ENCODE measurements at regions not wholly inside any gene's neighbourhood (a gene's known extent, or its start where the extent isn't known, plus 50 kb on each side); places are given as distances from the start of the nearest gene placed in this dataset.
A peak's percentile ranks its signal among the peaks of the same experiment; 100 is the strongest.

GRCh38 chr13:111893607-111894443, 173.1 kb upstream of the SOX1 start:
- DNase-seq (ENCODE audit: low spot score) = no peak

GRCh38 chr13:111895896-111896821, 170.8 kb upstream of the SOX1 start:
- no peak for DNase-seq (ENCODE audit: low spot score)

- DNase-seq (ENCODE audit: low spot score) = no peak
These were observed 169.6 kb upstream of the SOX1 start for GRCh38 chr13:111897178-111897845.

GRCh38 chr13:111897846-111898215, 169.1 kb upstream of the SOX1 start:
- DNase-seq (ENCODE audit: low spot score) = no peak

- DNase-seq (ENCODE audit: low spot score) = no peak
These were observed 167.8 kb upstream of the SOX1 start for GRCh38 chr13:111898956-111899713.

- no peak for DNase-seq (ENCODE audit: low spot score)
These were observed 167.1 kb upstream of the SOX1 start for GRCh38 chr13:111899714-111900389.

GRCh38 chr13:111900390-111901131, 166.4 kb upstream of the SOX1 start:
- no peak for DNase-seq (ENCODE audit: low spot score)

GRCh38 chr13:111901267-111901915, 165.6 kb upstream of the SOX1 start:
- no peak for DNase-seq (ENCODE audit: low spot score)

- DNase-seq (ENCODE audit: low spot score) = no peak
These were observed 164.2 kb upstream of the SOX1 start for GRCh38 chr13:111902726-111903125.

GRCh38 chr13:111903143-111903542, 163.8 kb upstream of the SOX1 start:
- peak; percentile 9 for DNase-seq (ENCODE audit: low spot score)

GRCh38 chr13:111904166-111904565, 162.8 kb upstream of the SOX1 start:
- no peak for DNase-seq (ENCODE audit: low spot score)

- no peak for DNase-seq (ENCODE audit: low spot score)
These were observed 162.0 kb upstream of the SOX1 start for GRCh38 chr13:111904701-111905608.

GRCh38 chr13:111905609-111905945, 161.4 kb upstream of the SOX1 start:
- DNase-seq (ENCODE audit: low spot score) = no peak

- no peak for DNase-seq (ENCODE audit: low spot score)
These were observed 160.6 kb upstream of the SOX1 start for GRCh38 chr13:111906306-111906705.

- no peak for DNase-seq (ENCODE audit: low spot score)
These were observed 160.1 kb upstream of the SOX1 start for GRCh38 chr13:111906816-111907215.

GRCh38 chr13:111907341-111907880, 159.5 kb upstream of the SOX1 start:
- DNase-seq (ENCODE audit: low spot score) = no peak

- no peak for DNase-seq (ENCODE audit: low spot score)
These were observed 158.6 kb upstream of the SOX1 start for GRCh38 chr13:111908361-111908760.

GRCh38 chr13:111908981-111909380, 158.0 kb upstream of the SOX1 start:
- no peak for DNase-seq (ENCODE audit: low spot score)
